NCI-H510A (cell line): ENCODE measurements at regions not wholly inside any gene's neighbourhood (a gene's known extent, or its start where the extent isn't known, plus 50 kb on each side); places are given as distances from the start of the nearest gene placed in this dataset.
"Not testable (repeated sequence)": the region's sequence is repeated elsewhere in the genome, so short reads cannot be mapped to it uniquely, and the experiment has no call there.

Experiments
- DNase-seq: peaks from one replicate; lab custom pipeline; 2025; lab: John Stamatoyannopoulos, UW

DNA sequence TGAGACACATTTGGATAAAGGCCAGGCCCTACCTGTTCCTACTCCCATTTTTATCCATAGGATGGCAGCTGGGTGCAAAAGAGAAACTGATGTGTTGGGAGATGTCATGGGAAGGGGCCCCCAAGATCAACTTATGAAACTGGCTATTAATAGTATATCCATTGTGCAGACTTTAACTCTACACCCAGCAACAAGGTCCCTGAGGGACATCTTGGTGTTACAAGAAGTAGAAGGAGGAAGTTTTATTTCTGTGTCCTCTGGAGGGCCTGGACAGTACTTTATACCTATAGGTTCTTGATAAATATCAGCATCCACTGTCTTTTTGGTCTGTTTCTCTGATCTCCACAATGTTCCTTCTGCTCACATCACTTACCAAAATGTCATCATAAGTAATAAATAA lies 84.6 kb downstream of the BTG1 start:
- no peak for DNase-seq

DNA sequence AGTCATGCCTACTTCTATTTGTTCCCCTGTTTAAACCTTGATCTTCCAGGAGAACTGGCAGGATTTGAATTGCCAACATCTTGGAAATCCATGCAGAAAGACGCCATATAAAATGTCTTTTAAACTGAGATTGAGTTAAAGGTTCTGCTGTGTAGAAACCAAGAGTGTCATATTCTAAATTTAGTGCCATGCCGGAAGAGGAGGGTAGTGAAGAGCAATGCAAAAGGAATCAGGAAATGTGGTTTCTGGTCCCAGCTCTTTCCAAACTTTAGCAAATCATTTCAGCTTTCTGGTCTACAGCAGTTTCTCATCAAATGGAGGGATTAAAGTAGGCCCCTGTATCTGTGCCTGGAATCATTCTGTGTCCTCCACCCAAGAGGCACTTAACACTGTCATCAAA lies 85.7 kb downstream of the BTG1 start:
- DNase-seq = no peak

DNA sequence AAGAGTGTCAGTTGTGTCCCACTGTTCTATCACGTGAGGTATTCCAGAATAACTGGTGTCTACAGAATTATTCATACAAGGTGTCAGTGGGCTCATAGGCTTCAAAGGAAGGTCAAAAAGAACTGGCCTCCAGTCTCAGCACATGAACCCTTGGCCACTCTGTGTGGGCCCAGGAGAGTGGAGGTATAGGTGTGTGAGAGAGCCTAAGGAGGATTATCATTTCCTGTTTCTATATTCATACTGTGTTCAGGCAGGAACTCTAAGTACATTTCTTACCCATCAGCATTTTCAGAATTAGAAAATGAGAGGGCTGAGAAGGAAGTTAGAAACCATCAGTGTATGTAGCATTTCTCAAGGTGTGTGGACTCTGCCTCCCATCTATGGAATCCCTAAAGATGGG lies 87.0 kb downstream of the BTG1 start:
- no peak for DNase-seq

- not testable (repeated sequence) for DNase-seq
Measured at GRCh38 chr12:92056756-92057155, 88.9 kb downstream of the BTG1 start.

- DNase-seq = no peak
Measured at GRCh38 chr12:92056290-92056689, 89.4 kb downstream of the BTG1 start.

- DNase-seq = no peak
Measured at GRCh38 chr12:92055877-92056276, 89.8 kb downstream of the BTG1 start.

- DNase-seq = no peak
Measured at GRCh38 chr12:92051441-92051840, 94.2 kb downstream of the BTG1 start.

DNA sequence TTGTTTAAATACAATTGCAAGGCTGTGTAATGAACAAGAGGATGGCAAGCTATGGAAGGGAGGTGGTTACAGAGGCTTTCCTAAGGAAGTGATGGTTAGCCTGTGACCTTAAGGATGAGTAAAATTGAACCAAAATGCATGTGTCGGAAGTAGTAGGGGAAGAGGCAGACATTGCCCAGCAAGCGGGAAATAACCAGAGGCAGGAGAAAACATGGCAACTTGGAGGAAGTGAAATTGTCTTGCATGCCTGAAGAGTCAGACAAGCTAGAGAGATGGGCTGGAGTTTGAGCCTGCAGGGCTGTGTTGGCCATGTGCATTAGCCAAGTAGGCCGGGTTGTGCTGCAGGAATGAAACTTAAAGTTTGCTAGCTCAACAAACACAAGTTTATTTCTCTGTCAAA lies 96.2 kb downstream of the BTG1 start:
- DNase-seq = no peak

- no peak for DNase-seq
Measured at GRCh38 chr12:92047393-92047826, 98.2 kb downstream of the BTG1 start.

DNA sequence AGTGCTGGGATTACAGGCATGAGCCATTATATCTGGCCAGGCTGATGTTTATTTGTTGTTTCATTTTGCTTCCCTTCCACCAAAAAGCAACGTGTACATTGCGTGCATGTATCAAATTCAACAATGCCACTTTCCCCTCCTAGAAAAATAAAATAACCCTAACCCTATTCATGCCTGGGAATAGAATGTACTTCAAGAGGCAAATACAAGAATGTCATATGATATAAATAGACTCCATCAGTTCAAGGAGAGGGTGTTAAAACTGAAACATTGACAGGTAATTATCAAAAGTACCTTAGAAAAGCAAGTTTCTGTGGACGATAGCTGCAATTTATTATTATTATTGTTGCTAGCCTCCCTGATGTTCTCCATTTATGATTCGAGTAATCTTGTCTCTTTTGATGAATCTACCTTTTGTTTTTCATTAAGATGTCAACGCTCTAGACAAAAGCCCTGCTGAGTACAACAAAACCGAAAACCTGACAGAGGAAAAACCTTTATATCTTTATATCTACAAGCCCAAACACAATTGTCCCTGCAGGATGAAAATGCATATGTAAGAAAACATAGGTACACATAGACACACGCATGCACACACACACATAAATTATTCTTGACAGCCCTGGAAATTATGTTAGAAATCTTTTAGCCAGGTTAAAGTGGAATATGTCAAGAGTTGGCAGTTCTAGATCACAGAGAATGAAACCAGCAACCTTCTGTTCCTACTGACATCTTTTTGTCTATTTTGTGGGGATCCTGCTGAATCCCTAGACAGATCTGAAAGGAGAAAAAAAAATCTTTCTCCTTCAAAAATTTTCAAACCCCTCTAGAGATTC lies 98.9 kb downstream of the BTG1 start:
- no peak for DNase-seq

DNA sequence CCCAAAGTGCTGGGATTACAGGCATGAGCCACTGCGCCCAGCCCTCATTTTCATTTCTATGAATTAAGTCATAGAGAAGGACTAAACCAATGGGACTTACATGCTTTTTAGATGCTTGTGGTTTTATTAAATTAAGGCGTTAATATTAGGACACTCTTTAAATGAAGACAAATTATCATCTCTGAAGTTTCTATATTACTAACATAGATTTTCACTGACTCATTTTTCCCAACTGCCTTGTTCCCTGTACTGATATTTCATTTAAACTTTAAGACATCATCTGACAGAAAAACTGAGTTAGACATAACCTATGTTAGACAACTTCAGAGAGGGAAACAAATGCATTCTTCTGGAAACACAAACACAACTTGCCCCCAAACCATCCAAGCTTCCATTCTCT lies 99.8 kb downstream of the BTG1 start:
- no peak for DNase-seq

DNA sequence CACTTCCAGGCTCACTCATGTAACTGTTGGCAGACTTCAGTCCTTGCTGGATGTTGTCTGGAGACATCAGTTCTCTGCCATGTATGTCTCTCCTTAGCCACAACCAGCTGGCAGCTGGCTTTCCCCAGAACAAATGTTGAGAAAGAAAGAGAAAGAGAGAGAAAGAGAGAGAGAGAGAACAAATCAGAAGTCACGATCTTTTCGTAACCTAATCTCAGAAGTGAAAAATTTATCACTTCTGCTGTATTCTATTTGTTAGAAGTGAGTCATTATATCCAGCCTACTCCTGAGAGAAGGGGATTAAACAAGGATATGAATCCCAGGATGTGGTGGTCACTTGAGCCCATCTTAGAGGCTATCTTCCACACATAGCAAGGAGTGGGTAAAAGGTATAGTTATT lies 101.2 kb downstream of the BTG1 start:
- DNase-seq = no peak

DNA sequence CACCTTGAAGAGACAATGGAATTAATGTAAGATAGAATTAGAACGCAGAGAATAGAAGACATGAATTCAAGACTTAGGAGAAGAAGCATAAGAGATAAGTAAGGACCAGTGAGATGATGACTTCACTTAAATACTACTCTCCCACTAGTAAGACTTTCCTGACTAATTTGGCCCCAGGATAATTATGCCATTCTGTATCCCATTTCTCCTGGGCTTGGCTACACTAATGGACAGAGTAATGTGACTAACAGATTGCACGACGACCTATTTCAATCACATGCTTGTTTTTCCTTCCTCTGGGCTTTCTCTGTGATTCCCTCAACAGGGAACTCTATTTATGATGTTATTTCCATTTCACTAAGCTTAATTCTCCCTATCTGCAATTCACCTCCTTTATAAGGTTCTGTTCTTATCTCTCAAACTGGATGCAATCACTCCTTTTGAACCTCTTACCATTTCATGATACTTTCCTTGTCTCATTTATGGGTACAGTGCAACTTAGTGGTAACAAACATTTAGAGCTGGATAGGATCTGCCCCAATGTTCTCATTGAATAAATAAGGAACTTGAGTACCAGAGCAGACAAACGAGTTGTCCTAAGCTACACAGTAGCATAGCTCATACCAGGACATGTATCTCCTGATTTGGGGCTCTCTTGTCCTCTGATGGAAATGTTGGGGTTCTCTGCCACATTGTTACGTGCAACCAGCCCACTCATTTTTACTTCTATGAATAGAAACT lies 102.7 kb downstream of the BTG1 start:
- DNase-seq = no peak

DNA sequence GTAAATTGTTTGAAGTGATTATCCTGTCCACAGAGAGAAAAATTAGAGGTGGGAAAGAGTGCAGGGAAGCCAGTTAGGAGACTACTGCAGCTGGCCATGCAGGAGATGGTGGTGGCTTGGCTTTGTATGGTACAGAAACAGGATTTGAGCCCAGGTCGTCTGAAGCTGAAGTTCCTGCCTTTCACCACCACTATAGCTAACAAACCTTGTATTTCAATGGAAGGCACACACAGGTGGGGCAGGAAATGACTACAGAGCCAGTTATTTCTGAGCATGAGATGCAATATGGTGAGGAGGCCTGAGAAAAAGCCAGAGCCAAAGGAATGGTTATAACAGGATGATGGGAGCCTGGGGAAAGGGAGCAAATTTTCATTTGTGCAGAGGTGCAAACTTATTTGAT lies 103.9 kb downstream of the BTG1 start:
- DNase-seq = no peak

DNA sequence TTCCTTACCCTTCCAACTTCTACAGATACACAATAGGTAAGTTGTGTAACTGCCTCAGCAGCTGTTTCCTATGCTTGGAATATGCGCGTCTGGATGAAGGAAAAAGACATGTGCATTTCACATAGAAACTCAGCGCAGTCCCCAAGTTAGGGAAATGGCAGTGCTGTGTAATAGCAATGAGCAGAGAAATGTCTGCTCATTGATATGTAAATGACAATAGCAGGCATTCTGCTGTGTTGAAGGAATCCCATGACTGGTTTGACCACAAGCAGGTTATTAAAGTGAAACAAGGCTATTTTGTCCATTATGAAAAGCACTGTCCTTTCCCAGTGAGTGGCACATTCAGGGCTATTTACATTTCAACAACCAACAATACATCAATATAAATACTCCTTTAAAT lies 106.6 kb downstream of the BTG1 start:
- no peak for DNase-seq

- no peak for DNase-seq
Measured at GRCh38 chr12:92038476-92038875, 107.2 kb downstream of the BTG1 start.

DNA sequence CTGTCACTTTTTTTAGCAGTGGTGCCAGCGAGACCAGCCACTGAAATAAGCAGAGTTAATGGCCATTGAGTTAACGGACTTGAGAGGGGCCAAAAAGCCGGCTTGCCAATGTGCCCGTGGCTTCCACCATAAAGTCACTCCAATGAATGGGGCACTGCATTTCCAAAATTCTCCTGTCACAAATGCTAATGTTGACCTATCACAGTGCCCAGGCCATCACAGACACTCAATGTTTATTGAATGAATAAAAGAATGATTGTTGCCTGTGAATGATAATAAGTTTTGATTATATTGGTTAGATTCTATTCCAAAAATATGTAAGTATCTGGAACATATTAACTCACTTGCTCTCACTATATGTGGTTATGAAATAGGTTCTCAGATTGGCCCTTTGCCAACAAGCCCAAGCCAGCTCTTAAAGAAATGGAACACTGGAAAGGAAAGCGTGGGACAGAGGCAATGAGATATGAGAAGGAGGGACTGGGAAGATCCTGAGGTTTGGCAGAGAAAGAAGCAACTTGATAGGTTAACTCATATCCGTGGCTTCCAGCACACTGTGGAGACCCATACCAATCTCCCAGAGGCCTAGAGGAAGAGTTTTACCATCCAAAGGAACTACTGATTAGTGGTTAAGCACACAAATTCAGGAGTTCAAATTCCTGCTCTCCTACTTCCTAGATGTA lies 108.7 kb downstream of the BTG1 start:
- no peak for DNase-seq

- no peak for DNase-seq
Measured at GRCh38 chr12:92036061-92036620, 109.5 kb downstream of the BTG1 start.

- DNase-seq = no peak
Measured at GRCh38 chr12:92035477-92035876, 110.2 kb downstream of the BTG1 start.

- DNase-seq = peak; percentile 42
Measured at GRCh38 chr12:92034858-92035401, 110.7 kb downstream of the BTG1 start.

DNA sequence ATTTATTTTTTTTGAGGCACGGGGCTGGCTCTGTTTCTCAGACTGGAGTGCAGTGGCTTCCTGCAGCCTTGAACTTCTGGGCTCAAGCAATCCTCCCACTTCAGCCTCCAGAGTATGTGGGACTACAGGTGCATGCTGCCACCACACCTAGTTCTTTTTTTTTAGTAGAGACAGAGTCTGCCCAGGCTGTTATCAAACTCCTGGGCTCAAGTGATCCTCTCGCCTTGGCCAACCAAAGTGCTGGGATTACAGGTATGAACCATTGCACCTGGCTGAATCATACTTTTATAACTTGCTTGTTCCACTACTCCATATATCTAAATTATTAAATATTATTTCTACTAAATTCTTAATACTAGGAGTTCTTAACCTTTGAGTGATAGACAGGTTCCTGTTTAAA lies 111.6 kb downstream of the BTG1 start:
- no peak for DNase-seq

DNA sequence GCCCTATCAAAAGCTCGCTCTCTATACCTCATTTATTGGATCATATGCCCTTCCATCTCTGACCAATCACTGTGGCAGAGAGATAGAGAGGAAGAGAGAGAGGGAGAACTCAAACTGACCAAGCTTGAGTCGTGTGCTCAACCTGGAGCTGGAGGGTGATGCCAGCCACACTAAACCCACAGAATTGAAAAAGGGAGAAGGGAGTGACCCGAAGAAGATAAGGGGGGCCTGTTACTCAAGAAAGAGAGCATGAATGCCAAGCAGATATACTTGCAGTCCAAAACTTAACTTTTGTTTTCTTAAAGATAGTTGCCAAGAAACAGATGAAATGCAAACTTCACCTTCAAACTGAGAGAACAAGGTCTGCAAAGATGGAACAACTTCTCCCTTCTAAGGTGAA lies 112.7 kb downstream of the BTG1 start:
- no peak for DNase-seq
